Gastroesophageal sphincter (tissue), 4 donors: ENCODE measurements at regions not wholly inside any gene's neighbourhood (a gene's known extent, or its start where the extent isn't known, plus 50 kb on each side); places are given as distances from the start of the nearest gene placed in this dataset.
"Not testable (repeated sequence)": the region's sequence is repeated elsewhere in the genome, so short reads cannot be mapped to it uniquely, and the experiment has no call there.

ENCODE experiments used
- ATAC-seq: fragments of 150-250 bp; one replicate; pipeline ENCODE4 v1.9.1; 2016; ENCODE audit warnings: mild to moderate bottlenecking, moderate library complexity
- H3K27ac ChIP-seq, 4 donors: fragments of 200-600 bp; sonication (generic) in 3 of 4; 1 replicate in 3 of 4; 2 replicates in 1 of 4; pipeline ENCODE4 v1.5.1; 2016 to 2019
- H3K27me3 ChIP-seq: fragments of 200-600 bp; sonication (generic); one replicate; pipeline ENCODE4 v1.5.1; 2019
- H3K36me3 ChIP-seq, 2 donors: fragments of 200-600 bp; sonication (generic); one replicate each; pipeline ENCODE4 v1.5.1; 2019; ENCODE audit warnings: control low read depth in 1 of 2
- H3K4me1 ChIP-seq, 3 donors: fragments of 200-600 bp; sonication (generic); 1 replicate in 2 of 3; 2 replicates in 1 of 3; pipeline ENCODE4 v1.5.1; 2016 to 2019; ENCODE audit warnings: control low read depth in 2 of 3
- H3K4me3 ChIP-seq, 2 donors: fragments of 200-600 bp; sonication (generic); one replicate each; pipeline ENCODE4 v1.5.1; 2019; ENCODE audit warnings: mild to moderate bottlenecking in 1 of 2, moderate library complexity in 1 of 2
- H3K9me3 ChIP-seq, 3 donors: fragments of 200-600 bp; sonication (generic); one replicate each; pipeline ENCODE4 v1.5.1; 2017 to 2019; ENCODE audit warnings: control low read depth in 2 of 3
- EP300 ChIP-seq: sonication (generic); formaldehyde crosslinking; IDR thresholded peaks from one replicate; pipeline ENCODE4 v1.6.1; 2017; ENCODE audit warnings: antibody characterized with exemption, mild to moderate bottlenecking
- POLR2A ChIP-seq, 2 donors: fragments of 450-650 bp; IDR thresholded peaks; one replicate each; pipeline ENCODE4 v1.6.1; 2017; ENCODE audit warnings: antibody characterized with exemption in 2 of 2, mild to moderate bottlenecking in 2 of 2, moderate library complexity in 1 of 2
- POLR2AphosphoS5 ChIP-seq: sonication (generic); formaldehyde crosslinking; IDR thresholded peaks from one replicate; pipeline ENCODE4 v1.6.1; 2017; ENCODE audit warnings: antibody characterized with exemption
- WGBS, 2 donors: methylation state at CpG; one replicate each; pipeline ENCODE4 v1.1.5; 2018; ENCODE audit warnings: low coverage in 1 of 2; 5-methylcytosine and 5-hydroxymethylcytosine counted together
- TF ChIP-seq, protein P1 (sequence below), 4 experiments: fragments of 200-600 bp in 2 of 4; fragments of 450-650 bp in 2 of 4; sonication (generic) in 1 of 4; IDR thresholded peaks; one replicate each; pipeline ENCODE4 v1.5.1; 2017 to 2019; ENCODE audit warnings: antibody characterized with exemption in 4 of 4, mild to moderate bottlenecking in 2 of 4, moderate library complexity in 2 of 4

DNA sequence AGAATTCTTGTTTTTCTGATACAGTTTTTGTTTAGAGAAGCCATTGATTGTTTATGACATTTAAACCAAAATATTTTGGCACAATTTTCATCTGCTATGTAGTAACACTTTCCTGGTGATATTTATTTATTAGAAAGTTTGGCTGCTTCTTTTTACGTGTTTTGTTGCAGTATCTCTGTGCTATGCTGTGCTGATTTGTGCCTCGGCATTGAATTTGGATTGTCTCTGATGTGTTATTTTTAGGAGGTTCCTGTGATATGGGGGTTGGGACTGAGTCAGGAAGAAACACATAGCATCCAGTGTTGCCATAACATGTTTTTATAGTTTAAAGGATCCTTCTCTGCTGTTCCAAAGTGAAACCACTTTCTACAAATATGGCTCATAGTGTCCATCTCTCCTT lies 1197.7 kb upstream of the LRRN3 start:
- TF ChIP-seq POLR2A (IDR thresholded peaks at IDR 0.05) = no peak
- TF ChIP-seq, protein P1, sequence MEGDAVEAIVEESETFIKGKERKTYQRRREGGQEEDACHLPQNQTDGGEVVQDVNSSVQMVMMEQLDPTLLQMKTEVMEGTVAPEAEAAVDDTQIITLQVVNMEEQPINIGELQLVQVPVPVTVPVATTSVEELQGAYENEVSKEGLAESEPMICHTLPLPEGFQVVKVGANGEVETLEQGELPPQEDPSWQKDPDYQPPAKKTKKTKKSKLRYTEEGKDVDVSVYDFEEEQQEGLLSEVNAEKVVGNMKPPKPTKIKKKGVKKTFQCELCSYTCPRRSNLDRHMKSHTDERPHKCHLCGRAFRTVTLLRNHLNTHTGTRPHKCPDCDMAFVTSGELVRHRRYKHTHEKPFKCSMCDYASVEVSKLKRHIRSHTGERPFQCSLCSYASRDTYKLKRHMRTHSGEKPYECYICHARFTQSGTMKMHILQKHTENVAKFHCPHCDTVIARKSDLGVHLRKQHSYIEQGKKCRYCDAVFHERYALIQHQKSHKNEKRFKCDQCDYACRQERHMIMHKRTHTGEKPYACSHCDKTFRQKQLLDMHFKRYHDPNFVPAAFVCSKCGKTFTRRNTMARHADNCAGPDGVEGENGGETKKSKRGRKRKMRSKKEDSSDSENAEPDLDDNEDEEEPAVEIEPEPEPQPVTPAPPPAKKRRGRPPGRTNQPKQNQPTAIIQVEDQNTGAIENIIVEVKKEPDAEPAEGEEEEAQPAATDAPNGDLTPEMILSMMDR (IDR thresholded peaks at IDR 0.05) = no peak

DNA sequence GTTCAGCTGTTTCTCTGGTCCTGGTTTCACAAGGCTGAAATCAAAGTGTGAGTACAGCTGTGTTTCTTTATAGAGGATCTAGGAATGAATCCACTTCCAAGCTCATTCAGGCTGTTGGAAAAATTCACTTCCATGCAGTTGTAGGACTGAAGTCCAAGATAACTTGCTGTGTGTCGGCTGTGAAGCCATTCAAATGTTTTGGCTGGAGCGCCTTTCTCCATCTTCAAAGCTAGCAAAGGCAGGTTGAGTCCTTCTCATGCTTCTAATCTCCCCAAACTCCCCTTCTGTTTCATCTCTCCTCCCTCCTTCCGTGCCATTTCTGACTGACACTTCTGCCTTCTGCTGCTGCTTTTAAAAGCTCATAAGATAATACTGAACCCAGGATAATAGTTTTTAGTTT lies 1195.4 kb upstream of the LRRN3 start:
- ATAC-seq = no peak
- Histone ChIP-seq H3K36me3 (no peaks in the 10 kb centered on the region), H3K9me3 (no peaks in the 10 kb centered on the region), H3K4me3 (no peak overlapping the region), H3K27ac (no peak overlapping the region), H3K27me3 (no peaks in the 10 kb centered on the region), H3K4me1 (peaks cover 0 to 7% (median 0%) of the 10 kb centered on the region in 3 donors)
- TF ChIP-seq POLR2AphosphoS5 = no peak
- TF ChIP-seq POLR2A (IDR thresholded peaks at IDR 0.05) = no peak
- TF ChIP-seq, protein P1 (IDR thresholded peaks at IDR 0.05) = no peak
- TF ChIP-seq EP300 = no peak
- 40 to 64% methylated on average over 3 of the region's 3 CpGs for WGBS, 2 donors

More for the DNA sequence above, 1197.7 kb upstream of the LRRN3 start:
- H3K36me3 ChIP-seq = no peaks in the 10 kb centered on the region
- H3K27ac ChIP-seq = no peak overlapping the region
- H3K27me3 ChIP-seq = no peaks in the 10 kb centered on the region
- no peak overlapping the region for H3K4me3 ChIP-seq
- H3K4me1 ChIP-seq = peaks cover 0 to 7% (median 0%) of the 10 kb centered on the region in 3 donors
- no peaks in the 10 kb centered on the region for H3K9me3 ChIP-seq
- no peak for ATAC-seq
- WGBS, 2 donors = 25 to 67% methylated on average over 1 to 2 of the region's 2 CpGs

DNA sequence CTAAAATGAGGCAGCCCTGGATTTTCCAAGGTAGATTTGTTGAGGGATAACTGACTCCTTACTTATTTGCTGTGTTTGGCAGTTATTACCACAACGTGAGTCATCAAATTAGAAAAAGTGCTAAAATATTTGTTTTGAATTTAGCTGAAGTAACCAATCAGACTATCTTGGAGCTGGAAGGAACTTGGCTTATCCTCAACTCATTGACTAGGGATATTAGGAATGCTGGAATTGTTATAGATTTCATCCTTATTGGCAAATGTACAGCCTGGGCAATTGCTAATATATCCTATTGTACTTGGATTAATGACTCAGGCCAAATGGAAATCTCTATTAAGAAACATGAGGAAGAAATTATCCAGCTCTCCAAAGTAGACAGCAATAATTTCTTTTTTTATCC lies 1189.0 kb upstream of the LRRN3 start:
- no peaks in the 10 kb centered on the region for H3K4me1 ChIP-seq
- H3K4me3 ChIP-seq = no peak overlapping the region
- 57% methylated on average over 1 of the region's 1 CpG; no CpG with 5 or more reads in 1 of the 2 donors for WGBS, 2 donors
- no peak overlapping the region for H3K27ac ChIP-seq
- H3K9me3 ChIP-seq = no peaks in the 10 kb centered on the region
- ATAC-seq = no peak
- TF ChIP-seq, protein P1 (IDR thresholded peaks at IDR 0.05) = no peak
- no peak for TF ChIP-seq POLR2AphosphoS5
- no peaks in the 10 kb centered on the region for H3K27me3 ChIP-seq
- no peaks in the 10 kb centered on the region for H3K36me3 ChIP-seq

DNA sequence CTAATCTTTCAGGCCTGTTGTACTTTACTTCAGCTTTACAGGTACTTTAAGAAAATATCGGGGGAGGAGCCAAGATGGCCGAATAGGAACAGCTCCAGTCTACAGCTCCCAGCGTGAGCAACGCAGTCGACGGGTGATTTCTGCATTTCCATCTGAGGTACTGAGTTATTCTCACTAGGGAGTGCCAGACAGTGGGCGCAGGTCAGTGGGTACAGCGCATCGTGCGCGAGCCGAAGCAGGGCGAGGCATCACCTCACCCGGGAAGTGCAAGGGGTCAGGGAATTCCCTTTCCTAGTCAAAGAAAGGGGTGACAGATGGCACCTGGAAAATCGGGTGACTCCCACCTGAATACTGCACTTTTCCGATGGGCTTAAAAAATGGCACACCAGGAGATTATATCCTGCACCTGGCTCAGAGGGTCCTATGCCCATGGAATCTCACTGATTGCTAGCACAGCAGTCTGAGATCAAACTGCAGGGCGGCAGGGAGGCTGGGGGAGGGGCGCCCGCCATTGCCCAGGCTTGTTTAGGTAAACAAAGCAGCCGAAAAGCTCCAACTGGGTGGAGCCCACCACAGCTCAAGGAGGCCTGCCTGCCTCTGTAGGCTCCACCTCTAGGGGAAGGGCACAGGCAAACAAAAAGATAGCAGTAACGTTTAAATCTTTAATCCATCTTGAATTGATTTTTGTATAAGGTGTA lies 1185.4 kb upstream of the LRRN3 start:
- not testable (repeated sequence) for H3K4me1 ChIP-seq, H3K36me3 ChIP-seq, H3K27ac ChIP-seq, H3K9me3 ChIP-seq, ATAC-seq, H3K4me3 ChIP-seq, H3K27me3 ChIP-seq
- 94 to 100% methylated on average over 3 to 6 of the region's 21 CpGs for WGBS, 2 donors

DNA sequence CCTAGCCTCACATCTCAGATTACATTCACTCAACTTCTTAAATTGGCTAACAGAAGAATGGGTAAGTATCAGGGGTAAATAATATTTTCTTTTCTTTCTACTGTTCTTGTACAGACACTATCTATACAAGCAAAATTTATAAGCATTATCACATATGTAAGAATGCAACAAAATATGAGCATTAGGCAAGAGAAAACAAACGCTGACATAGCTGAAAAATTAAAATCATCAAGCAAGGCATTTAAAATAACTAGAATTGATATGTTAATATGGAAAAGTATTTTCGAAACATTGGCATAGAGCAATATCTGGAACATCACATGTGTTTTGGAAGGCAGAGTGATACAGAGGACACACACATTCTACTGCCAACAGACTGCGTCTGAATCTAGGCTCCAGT lies 1175.3 kb upstream of the LRRN3 start:
- Histone ChIP-seq H3K36me3 (no peaks in the 10 kb centered on the region), H3K9me3 (no peaks in the 10 kb centered on the region), H3K4me1 (no peaks in the 10 kb centered on the region), H3K4me3 (no peak overlapping the region), H3K27me3 (no peaks in the 10 kb centered on the region), H3K27ac (no peak overlapping the region)
- TF ChIP-seq EP300 = no peak
- TF ChIP-seq POLR2AphosphoS5 = no peak
- no peak for TF ChIP-seq POLR2A (IDR thresholded peaks at IDR 0.05)
- TF ChIP-seq, protein P1 (IDR thresholded peaks at IDR 0.05) = no peak
- ATAC-seq = no peak
- WGBS, 2 donors = 83 to 98% methylated on average over 3 of the region's 3 CpGs
